Neuronal stem cell (in vitro differentiated cells): ENCODE measurements at regions not wholly inside any gene's neighbourhood (a gene's known extent, or its start where the extent isn't known, plus 50 kb on each side); places are given as distances from the start of the nearest gene placed in this dataset.
"Not testable (repeated sequence)": the region's sequence is repeated elsewhere in the genome, so short reads cannot be mapped to it uniquely, and the experiment has no call there.

Experiments used
- DNase-seq: peaks from one replicate; pipeline ENCODE4 v3.0.0-alpha.2; 2013; ENCODE audit warnings: low spot score
- H2AFZ ChIP-seq: one replicate; pipeline ENCODE4 v1.6.1; 2013; ENCODE audit warnings: mild to moderate bottlenecking, low read length, inconsistent platforms
- H2AK5ac ChIP-seq: 2 replicates; pipeline ENCODE4 v1.6.1; 2013; ENCODE audit warnings: low read depth, mild to moderate bottlenecking, inconsistent platforms, low read length, moderate library complexity, mixed read lengths
- H2BK120ac ChIP-seq: 2 replicates; pipeline ENCODE4 v1.6.1; 2013; ENCODE audit warnings: low read depth, mild to moderate bottlenecking, inconsistent platforms, low read length, moderate library complexity, mixed read lengths
- H2BK12ac ChIP-seq: one replicate; pipeline ENCODE4 v1.6.1; 2013; ENCODE audit warnings: low read length, inconsistent platforms
- H2BK15ac ChIP-seq: 2 replicates; pipeline ENCODE4 v1.6.1; 2013; ENCODE audit warnings: mild to moderate bottlenecking, low read length, inconsistent platforms, mixed read lengths
- H2BK5ac ChIP-seq: one replicate; pipeline ENCODE4 v1.6.1; 2013; ENCODE audit warnings: inconsistent platforms, mild to moderate bottlenecking, low read length, moderate library complexity
- H3K14ac ChIP-seq: one replicate; pipeline ENCODE4 v1.6.1; 2013; ENCODE audit warnings: low read length, inconsistent platforms
- H3K18ac ChIP-seq: 2 replicates; pipeline ENCODE4 v1.6.1; 2013; ENCODE audit warnings: low read length, inconsistent platforms
- H3K23ac ChIP-seq: 2 replicates; pipeline ENCODE4 v1.6.1; 2013; ENCODE audit warnings: low read depth, mild to moderate bottlenecking, mixed read lengths, low read length, inconsistent platforms; ENCODE audit not compliant: poor library complexity
- H3K27ac ChIP-seq: replicated peaks from 3 replicates; pipeline ENCODE4 v1.5.1; 2013; ENCODE audit warnings: low read length, inconsistent platforms
- H3K27me3 ChIP-seq, 3 experiments: 2 replicates each; pipeline ENCODE4 v1.6.1; 2013; ENCODE audit warnings: low read length in 3 of 3, mild to moderate bottlenecking in 2 of 3, inconsistent platforms in 1 of 3, low read depth in 1 of 3, mixed read lengths in 1 of 3, moderate library complexity in 1 of 3; ENCODE audit not compliant: control insufficient read depth in 3 of 3, insufficient read depth in 3 of 3
- H3K36me3 ChIP-seq, 2 donors: replicated peaks in 1 of 2; 2 replicates each; pipeline ENCODE4 v1.6.1; 2013; ENCODE audit warnings: low read length in 2 of 2; ENCODE audit not compliant: control insufficient read depth in 2 of 2, insufficient read depth in 2 of 2
- H3K4ac ChIP-seq: 2 replicates; pipeline ENCODE4 v1.6.1; 2013; ENCODE audit warnings: inconsistent platforms, mild to moderate bottlenecking, low read length, moderate library complexity
- H3K4me1 ChIP-seq, 2 donors: 1 replicate in 1 of 2; 2 replicates in 1 of 2; pipeline ENCODE4 v1.6.1; 2013; ENCODE audit warnings: low read length in 2 of 2, low read depth in 1 of 2; ENCODE audit not compliant: control insufficient read depth in 2 of 2, insufficient read depth in 1 of 2
- H3K4me2 ChIP-seq: one replicate; pipeline ENCODE4 v1.6.1; 2013; ENCODE audit warnings: mild to moderate bottlenecking, low read length, inconsistent platforms; ENCODE audit not compliant: insufficient read depth, poor library complexity, severe bottlenecking
- H3K4me3 ChIP-seq, 2 donors: 2 replicates each; pipeline ENCODE4 v1.5.1; 2013; ENCODE audit warnings: low read length in 2 of 2, mild to moderate bottlenecking in 2 of 2, inconsistent platforms in 1 of 2, moderate library complexity in 1 of 2
- H3K79me1 ChIP-seq: one replicate; pipeline ENCODE4 v1.6.1; 2013; ENCODE audit warnings: low read depth, mild to moderate bottlenecking, inconsistent platforms, low read length, moderate library complexity
- H3K9ac ChIP-seq: one replicate; pipeline ENCODE4 v1.6.1; 2013; ENCODE audit warnings: mild to moderate bottlenecking, low read depth, low read length, inconsistent platforms; ENCODE audit not compliant: poor library complexity
- H3K9me3 ChIP-seq, 2 donors: replicated peaks in 1 of 2; 2 replicates each; pipeline versions ENCODE3 to v1.6.1; 2013; ENCODE audit warnings: low read length in 2 of 2, mild to moderate bottlenecking in 2 of 2, inconsistent platforms in 1 of 2, low read depth in 1 of 2, mixed read lengths in 1 of 2, moderate library complexity in 1 of 2; ENCODE audit not compliant: control insufficient read depth in 2 of 2, insufficient read depth in 1 of 2
- H4K8ac ChIP-seq: one replicate; pipeline ENCODE4 v1.6.1; 2013; ENCODE audit warnings: low read depth, mild to moderate bottlenecking, inconsistent platforms, low read length, moderate library complexity
- H4K91ac ChIP-seq: one replicate; pipeline ENCODE4 v1.6.1; 2013; ENCODE audit warnings: low read length, low read depth, mild to moderate bottlenecking, inconsistent platforms; ENCODE audit not compliant: poor library complexity
- WGBS, 2 donors: extraction: QIAGEN DNeasy Blood & Tissue Kit; methylation state at CpG; one replicate each; pipeline ENCODE4 v1.1.7; 2013; ENCODE audit warnings: missing lambda C conversion rate in 2 of 2, mixed read lengths in 1 of 2; ENCODE audit not compliant: insufficient read length in 2 of 2, insufficient replicate concordance in 1 of 2; ENCODE audit errors: extremely low coverage in 2 of 2; 5-methylcytosine and 5-hydroxymethylcytosine counted together

DNA sequence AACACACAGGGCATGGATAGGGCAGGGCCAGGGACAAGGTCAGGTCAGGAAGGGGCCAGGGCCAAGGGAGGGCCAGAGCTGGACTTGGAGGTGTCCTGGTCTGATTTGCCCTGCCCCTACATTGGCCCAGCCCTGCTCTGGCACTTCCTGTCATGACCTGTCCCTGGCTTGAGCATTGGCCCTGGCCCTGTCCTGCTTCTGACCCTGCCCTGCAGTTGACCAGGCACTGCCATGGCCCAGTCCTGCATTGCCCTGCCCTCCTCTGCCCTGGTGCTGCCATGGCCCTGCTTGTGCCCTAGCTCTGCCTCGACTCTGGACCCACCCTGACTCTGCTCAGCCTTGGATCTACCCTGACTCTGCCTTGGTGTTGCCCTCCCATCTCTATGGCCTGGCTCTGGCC, 2885.7 kb upstream of the TEKT4 start:
- not testable (repeated sequence) for H3K36me3 ChIP-seq, H2BK5ac ChIP-seq, H3K4me2 ChIP-seq, H3K79me1 ChIP-seq, H2AFZ ChIP-seq, DNase-seq, H3K4me1 ChIP-seq, H3K4ac ChIP-seq, H3K23ac ChIP-seq, H3K27ac ChIP-seq, H2AK5ac ChIP-seq, H4K8ac ChIP-seq, H3K4me3 ChIP-seq, H2BK15ac ChIP-seq, H2BK120ac ChIP-seq, H3K27me3 ChIP-seq, H2BK12ac ChIP-seq, H3K14ac ChIP-seq, H3K18ac ChIP-seq, H3K9me3 ChIP-seq
- H4K91ac ChIP-seq: peak overlapping the region; percentile 24
- WGBS, 2 donors: no CpG with 5 or more reads among the region's 1 CpG
- H3K9ac ChIP-seq: peak overlapping the region; percentile 21

DNA sequence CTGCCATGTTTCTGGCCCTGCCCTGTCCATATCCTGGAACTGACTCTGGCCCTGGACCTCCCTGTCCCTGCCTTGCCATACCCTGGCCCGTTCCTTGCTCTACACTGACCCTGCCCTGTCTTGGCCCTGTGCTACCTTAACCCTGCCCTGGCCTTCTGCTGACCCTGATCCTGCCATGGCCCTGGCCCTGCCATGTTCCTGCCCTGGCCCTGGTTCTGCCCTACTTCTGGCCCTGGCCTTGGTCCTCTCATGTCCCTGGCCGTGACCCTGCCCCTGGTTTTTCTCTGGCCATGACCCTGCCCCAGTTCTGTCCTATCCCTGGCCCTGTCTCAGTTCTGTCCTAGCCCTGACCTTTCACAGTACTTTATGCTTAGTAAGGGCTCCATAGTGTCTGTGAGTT, 2884.3 kb upstream of the TEKT4 start:
- H3K36me3 ChIP-seq, H3K9me3 ChIP-seq, H2BK5ac ChIP-seq, H4K91ac ChIP-seq, H2AFZ ChIP-seq, H3K4ac ChIP-seq, H3K4me1 ChIP-seq, H3K14ac ChIP-seq, H3K79me1 ChIP-seq, H3K18ac ChIP-seq, H2BK12ac ChIP-seq, H2BK15ac ChIP-seq, H3K27me3 ChIP-seq, H2AK5ac ChIP-seq, H2BK120ac ChIP-seq, H3K27ac ChIP-seq, H3K9ac ChIP-seq, H3K4me2 ChIP-seq, DNase-seq, H3K23ac ChIP-seq, H4K8ac ChIP-seq: not testable (repeated sequence)
- peak overlapping the region in 1 of 2 donors; percentile 47 for H3K4me3 ChIP-seq
- no CpG with 5 or more reads among the region's 2 CpGs for WGBS, 2 donors

DNA sequence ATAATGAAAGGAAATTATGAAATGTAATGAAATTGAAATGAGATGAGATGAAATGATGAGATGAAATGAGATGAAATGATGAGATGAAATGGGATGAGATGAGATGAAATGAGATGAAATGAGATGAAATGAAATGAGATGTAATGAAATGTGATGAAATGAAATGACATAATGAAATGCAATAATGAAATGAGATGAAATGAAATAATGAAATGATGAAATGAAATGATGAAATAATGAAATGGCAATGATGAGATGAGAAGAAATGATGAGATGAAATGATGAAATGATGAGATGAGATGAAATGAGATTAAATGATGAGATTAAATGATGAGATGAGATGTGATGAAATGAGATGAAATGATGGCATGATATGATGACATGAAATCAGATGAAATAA, 2882.5 kb upstream of the TEKT4 start:
- not testable (repeated sequence) for H3K23ac ChIP-seq, H3K18ac ChIP-seq, H3K4me2 ChIP-seq

DNA sequence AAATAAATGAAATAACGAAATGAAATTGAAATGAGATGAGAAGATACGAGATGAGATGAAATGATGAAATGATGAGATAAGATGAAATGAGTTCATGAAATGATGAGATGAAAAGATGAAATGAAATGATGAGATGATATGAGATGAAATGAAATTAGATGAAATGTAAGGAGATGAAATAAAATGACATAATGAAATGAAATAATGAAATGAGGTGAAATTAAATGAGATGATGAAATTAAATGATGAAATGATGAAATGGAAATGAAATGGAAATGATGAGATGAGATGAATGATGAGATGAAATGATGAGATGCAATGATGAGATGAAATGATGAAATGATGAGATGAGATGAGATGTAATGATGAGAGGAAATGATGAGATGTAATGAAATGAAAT, 2881.4 kb upstream of the TEKT4 start:
- not testable (repeated sequence) for H3K9me3 ChIP-seq, H2AFZ ChIP-seq, H3K4me3 ChIP-seq, H3K36me3 ChIP-seq, H4K91ac ChIP-seq, H2BK12ac ChIP-seq, H4K8ac ChIP-seq, H3K4me2 ChIP-seq, H2BK120ac ChIP-seq, DNase-seq, H2BK5ac ChIP-seq, H2AK5ac ChIP-seq, H3K4me1 ChIP-seq, H3K14ac ChIP-seq, H3K4ac ChIP-seq, H3K9ac ChIP-seq, H3K18ac ChIP-seq, H3K27me3 ChIP-seq, H3K27ac ChIP-seq, H3K23ac ChIP-seq, H2BK15ac ChIP-seq, H3K79me1 ChIP-seq
- 100% methylated on average over 2 of the region's 2 CpGs for WGBS, 2 donors

More for the DNA sequence above, 2882.5 kb upstream of the TEKT4 start:
- H2AK5ac ChIP-seq, H3K4ac ChIP-seq, H4K91ac ChIP-seq, H3K4me1 ChIP-seq, H2BK15ac ChIP-seq, H3K9ac ChIP-seq, H3K79me1 ChIP-seq, H3K36me3 ChIP-seq, H3K27me3 ChIP-seq, H3K9me3 ChIP-seq, H2BK5ac ChIP-seq, H2BK12ac ChIP-seq, H3K27ac ChIP-seq, H3K14ac ChIP-seq, H2AFZ ChIP-seq, DNase-seq, H3K4me3 ChIP-seq, H2BK120ac ChIP-seq, H4K8ac ChIP-seq: not testable (repeated sequence)
